ENCODE measurements at regions not wholly inside any gene's neighbourhood (a gene's known extent, or its start where the extent isn't known, plus 50 kb on each side); places are given as distances from the start of the nearest gene placed in this dataset.

DNA sequence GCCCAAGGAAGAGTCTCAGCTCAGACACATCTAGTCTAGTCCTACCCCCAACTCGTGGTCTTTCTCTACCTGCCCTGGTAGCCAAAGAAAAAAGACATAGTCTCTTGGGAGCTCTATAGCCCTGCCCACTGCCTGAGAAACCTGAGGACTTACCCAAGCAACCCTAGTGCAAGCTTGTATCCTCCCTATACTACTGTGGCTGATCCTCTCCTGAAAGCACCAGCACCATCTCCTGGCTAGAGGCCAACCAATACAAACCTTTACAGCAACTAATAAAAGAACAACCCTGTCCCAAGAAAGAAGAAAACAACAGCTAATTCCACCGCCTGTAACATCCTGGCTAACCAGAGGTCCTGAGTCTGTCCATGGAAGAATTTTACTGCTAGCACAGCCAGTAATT, 532.4 kb downstream of the SLITRK6 start:
- ChIA-PET POLR2A (no interaction called here), CTCF (no interaction called here)
- no peaks in the 10 kb centered on the region for H3K36me3 Mint-ChIP-seq (ENCODE audit: low read depth)

DNA sequence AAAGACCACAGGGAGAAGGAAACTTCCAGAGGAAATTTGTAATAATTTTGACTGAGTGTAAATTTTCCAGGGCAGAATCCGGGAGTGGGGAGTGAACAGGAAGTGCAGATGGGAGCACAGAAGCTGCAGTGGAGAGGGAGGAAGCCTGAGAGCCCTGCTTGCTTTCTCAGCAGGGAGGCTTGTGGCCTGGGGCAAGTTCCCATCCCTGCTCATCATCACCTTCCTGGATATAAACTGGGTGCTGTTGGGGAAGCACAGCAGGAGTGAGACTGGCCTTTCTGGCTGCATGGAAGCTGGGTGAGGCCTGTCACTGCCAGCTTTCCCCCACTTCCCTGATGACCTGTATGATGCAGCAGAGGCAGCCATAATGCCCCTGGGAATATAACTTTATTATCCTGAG, 532.9 kb downstream of the SLITRK6 start:
- no peaks in the 10 kb centered on the region for H3K4me1 Mint-ChIP-seq
- no peak overlapping the region for H3K27ac Mint-ChIP-seq
- DNase-seq, result no peak
- peaks cover 11% of the 10 kb centered on the region for H3K9me3 Mint-ChIP-seq
- ChIA-PET CTCF (no interaction called here), POLR2A (no interaction called here)
- TF ChIP-seq, protein P1, sequence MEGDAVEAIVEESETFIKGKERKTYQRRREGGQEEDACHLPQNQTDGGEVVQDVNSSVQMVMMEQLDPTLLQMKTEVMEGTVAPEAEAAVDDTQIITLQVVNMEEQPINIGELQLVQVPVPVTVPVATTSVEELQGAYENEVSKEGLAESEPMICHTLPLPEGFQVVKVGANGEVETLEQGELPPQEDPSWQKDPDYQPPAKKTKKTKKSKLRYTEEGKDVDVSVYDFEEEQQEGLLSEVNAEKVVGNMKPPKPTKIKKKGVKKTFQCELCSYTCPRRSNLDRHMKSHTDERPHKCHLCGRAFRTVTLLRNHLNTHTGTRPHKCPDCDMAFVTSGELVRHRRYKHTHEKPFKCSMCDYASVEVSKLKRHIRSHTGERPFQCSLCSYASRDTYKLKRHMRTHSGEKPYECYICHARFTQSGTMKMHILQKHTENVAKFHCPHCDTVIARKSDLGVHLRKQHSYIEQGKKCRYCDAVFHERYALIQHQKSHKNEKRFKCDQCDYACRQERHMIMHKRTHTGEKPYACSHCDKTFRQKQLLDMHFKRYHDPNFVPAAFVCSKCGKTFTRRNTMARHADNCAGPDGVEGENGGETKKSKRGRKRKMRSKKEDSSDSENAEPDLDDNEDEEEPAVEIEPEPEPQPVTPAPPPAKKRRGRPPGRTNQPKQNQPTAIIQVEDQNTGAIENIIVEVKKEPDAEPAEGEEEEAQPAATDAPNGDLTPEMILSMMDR (IDR thresholded peaks at IDR 0.05), result no peak
- intact Hi-C loops (cut with micrococcal nuclease), result no loop called here
- H3K27me3 Mint-ChIP-seq, result no peaks in the 10 kb centered on the region
- no peak for ATAC-seq (ENCODE audit: low read depth)
- no peak overlapping the region for H3K4me3 Mint-ChIP-seq
- H3K36me3 Mint-ChIP-seq (ENCODE audit: low read depth), result no peaks in the 10 kb centered on the region

More for the DNA sequence above, 532.4 kb downstream of the SLITRK6 start:
- no peak overlapping the region for H3K27ac Mint-ChIP-seq
- TF ChIP-seq, protein P1 (IDR thresholded peaks at IDR 0.05), result no peak
- no peaks in the 10 kb centered on the region for H3K4me1 Mint-ChIP-seq
- DNase-seq, result no peak
- ATAC-seq (ENCODE audit: low read depth), result no peak
- peaks cover 12% of the 10 kb centered on the region for H3K9me3 Mint-ChIP-seq
- H3K27me3 Mint-ChIP-seq, result no peaks in the 10 kb centered on the region
- H3K4me3 Mint-ChIP-seq, result no peak overlapping the region
- intact Hi-C loops (cut with micrococcal nuclease), result no loop called here

DNA sequence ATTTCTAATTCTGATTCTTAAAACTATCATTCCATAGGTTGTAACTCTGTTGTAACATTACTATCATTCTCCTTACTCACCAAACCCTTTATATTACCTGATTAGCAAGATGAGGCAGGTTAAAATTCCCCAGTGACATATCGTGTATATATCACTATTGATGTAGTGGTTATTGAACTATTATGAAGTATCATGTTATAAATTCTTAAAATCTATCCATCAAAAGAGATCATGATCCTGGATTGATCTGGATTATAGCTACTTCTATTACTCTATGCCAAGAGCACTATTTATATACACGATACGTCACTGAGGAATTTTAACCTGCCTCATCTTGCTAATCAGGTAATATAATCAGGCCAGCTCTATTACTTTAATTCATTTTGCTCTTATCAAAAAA, 533.9 kb downstream of the SLITRK6 start:
- ChIA-PET CTCF (no interaction called here), POLR2A (no interaction called here)
- H3K27me3 Mint-ChIP-seq, result no peaks in the 10 kb centered on the region
- TF ChIP-seq, protein P1 (IDR thresholded peaks at IDR 0.05), result no peak
- ATAC-seq (ENCODE audit: low read depth) (no peak), DNase-seq (no peak)
- H3K4me1 Mint-ChIP-seq, result no peaks in the 10 kb centered on the region
- no peaks in the 10 kb centered on the region for H3K36me3 Mint-ChIP-seq (ENCODE audit: low read depth)
- H3K4me3 Mint-ChIP-seq, result no peak overlapping the region
- intact Hi-C loops (cut with micrococcal nuclease), result no loop called here
- peaks cover 11% of the 10 kb centered on the region for H3K9me3 Mint-ChIP-seq
- no peak overlapping the region for H3K27ac Mint-ChIP-seq

DNA sequence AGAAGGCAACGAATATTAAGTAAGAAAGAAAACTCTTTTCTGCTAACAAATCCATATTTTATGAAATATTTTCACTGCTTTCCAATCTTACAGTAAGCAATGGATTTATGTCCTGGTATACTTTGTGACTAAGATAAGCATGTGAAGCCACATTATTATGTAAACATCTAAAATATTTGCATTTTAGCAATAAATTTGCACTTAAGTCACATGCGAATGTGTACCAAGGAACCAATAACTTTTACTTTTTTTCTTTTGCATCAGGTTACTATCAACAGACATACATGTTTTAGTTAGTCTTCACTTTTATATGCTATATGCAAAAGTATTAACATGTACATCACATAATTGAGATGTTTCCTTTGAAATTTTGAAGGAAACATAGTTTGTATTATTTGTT, 536.7 kb downstream of the SLITRK6 start:
- ATAC-seq (ENCODE audit: low read depth), result no peak
- H3K4me1 Mint-ChIP-seq, result no peaks in the 10 kb centered on the region
- no peak overlapping the region for H3K4me3 Mint-ChIP-seq
- intact Hi-C loops (cut with micrococcal nuclease), result no loop called here
- H3K9me3 Mint-ChIP-seq, result peaks cover 11% of the 10 kb centered on the region
- CTCF ChIA-PET, result no interaction called here
- no peaks in the 10 kb centered on the region for H3K36me3 Mint-ChIP-seq (ENCODE audit: low read depth)
- POLR2A ChIA-PET, result no interaction called here
- TF ChIP-seq, protein P1 (IDR thresholded peaks at IDR 0.05), result no peak
- H3K27ac Mint-ChIP-seq, result no peak overlapping the region
- H3K27me3 Mint-ChIP-seq, result no peaks in the 10 kb centered on the region
- DNase-seq, result no peak

DNA sequence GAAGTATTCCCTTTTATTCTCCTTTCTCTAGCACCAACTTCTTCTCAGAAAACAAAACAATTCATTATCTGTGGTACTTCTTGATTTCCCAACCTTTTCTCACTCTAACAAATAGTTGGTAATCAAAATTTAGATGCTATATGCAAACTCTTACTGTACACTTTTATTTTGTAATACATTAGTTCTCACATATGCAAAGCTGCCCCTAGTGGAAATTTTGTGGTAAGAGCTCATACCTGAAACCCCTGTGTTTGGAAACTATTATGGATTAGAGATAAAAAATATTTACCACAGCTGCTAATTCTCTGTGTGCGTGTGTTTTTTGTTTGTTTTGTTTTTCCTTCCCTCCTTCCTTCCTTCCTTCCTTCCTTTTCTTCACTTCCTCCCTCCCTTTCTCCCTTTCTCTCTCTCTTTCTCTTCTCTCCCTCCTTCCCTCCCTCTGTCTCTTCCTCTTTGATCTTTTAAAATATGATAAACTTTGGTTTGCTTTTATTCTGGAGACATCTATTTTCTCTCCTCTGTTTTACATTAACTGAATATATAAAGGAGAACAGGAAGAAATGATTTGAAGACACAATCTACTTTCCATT, 537.4 kb downstream of the SLITRK6 start:
- ChIA-PET POLR2A (no interaction called here), CTCF (no interaction called here)
- no peak overlapping the region for H3K4me3 Mint-ChIP-seq
- TF ChIP-seq, protein P1 (IDR thresholded peaks at IDR 0.05), result no peak
- H3K4me1 Mint-ChIP-seq, result no peaks in the 10 kb centered on the region
- H3K27me3 Mint-ChIP-seq, result no peaks in the 10 kb centered on the region
- ATAC-seq (ENCODE audit: low read depth), result no peak
- intact Hi-C loops (cut with micrococcal nuclease), result no loop called here
- H3K36me3 Mint-ChIP-seq (ENCODE audit: low read depth), result no peaks in the 10 kb centered on the region
- H3K9me3 Mint-ChIP-seq, result peaks cover 5% of the 10 kb centered on the region
- H3K27ac Mint-ChIP-seq, result no peak overlapping the region
- no peak for DNase-seq

Measured in activated B cell treated with CpG ODN at 0.5 μM for 24 hours (primary cell).